Nephron progenitor cell (in vitro differentiated cells): ENCODE measurements at regions not wholly inside any gene's neighbourhood (a gene's known extent, or its start where the extent isn't known, plus 50 kb on each side); places are given as distances from the start of the nearest gene placed in this dataset.
A peak's percentile ranks its signal among the peaks of the same experiment; 100 is the strongest.

ENCODE experiments used
- DNase-seq: peaks from one replicate; pipeline ENCODE4 v3.0.0; 2021
- H3K27ac Mint-ChIP-seq: 2 replicates; pipeline ENCODE4 v1.8.0; 2021; ENCODE audit warnings: mild to moderate bottlenecking, moderate library complexity, mixed read lengths
- H3K27me3 Mint-ChIP-seq: 2 replicates; pipeline ENCODE4 v1.8.0; 2021; ENCODE audit warnings: mild to moderate bottlenecking, low read depth, mixed read lengths; ENCODE audit not compliant: poor library complexity
- H3K36me3 Mint-ChIP-seq: 2 replicates; pipeline ENCODE4 v1.8.0; 2021; ENCODE audit warnings: low read depth, mixed read lengths
- H3K4me1 Mint-ChIP-seq: 2 replicates; pipeline ENCODE4 v1.8.0; 2021; ENCODE audit warnings: mixed read lengths
- H3K4me3 Mint-ChIP-seq: 2 replicates; pipeline ENCODE4 v1.8.0; 2021; ENCODE audit warnings: mild to moderate bottlenecking, moderate library complexity, mixed read lengths
- H3K9me3 Mint-ChIP-seq: 2 replicates; pipeline ENCODE4 v1.8.0; 2021; ENCODE audit warnings: mild to moderate bottlenecking, moderate library complexity, mixed read lengths
- CTCF ChIP-seq: fragments of 200-600 bp; sonication (generic); IDR thresholded peaks from 2 replicates; pipeline ENCODE4 v1.5.0; 2021; ENCODE audit warnings: antibody characterized with exemption

GRCh38 chr6:167400482-167401138, 75.7 kb downstream of the TTLL2 start:
- TF ChIP-seq CTCF, result no peak
- H3K4me1 Mint-ChIP-seq, result peaks cover 45% of the 10 kb centered on the region
- H3K36me3 Mint-ChIP-seq, result no peaks in the 10 kb centered on the region
- no peak overlapping the region for H3K4me3 Mint-ChIP-seq
- H3K27me3 Mint-ChIP-seq, result peaks cover 29% of the 10 kb centered on the region
- DNase-seq, result no peak
- no peak overlapping the region for H3K27ac Mint-ChIP-seq
- H3K9me3 Mint-ChIP-seq, result no peaks in the 10 kb centered on the region

- no peak for DNase-seq
- Mint-ChIP-seq H3K4me3 (peak overlapping the region; percentile 29), H3K27me3 (peaks cover 24% of the 10 kb centered on the region), H3K9me3 (no peaks in the 10 kb centered on the region), H3K4me1 (peaks cover 45% of the 10 kb centered on the region), H3K36me3 (no peaks in the 10 kb centered on the region), H3K27ac (peak overlapping the region; percentile 56)
- TF ChIP-seq CTCF, result no peak
These were observed 76.8 kb downstream of the TTLL2 start for GRCh38 chr6:167401525-167402194.

DNA sequence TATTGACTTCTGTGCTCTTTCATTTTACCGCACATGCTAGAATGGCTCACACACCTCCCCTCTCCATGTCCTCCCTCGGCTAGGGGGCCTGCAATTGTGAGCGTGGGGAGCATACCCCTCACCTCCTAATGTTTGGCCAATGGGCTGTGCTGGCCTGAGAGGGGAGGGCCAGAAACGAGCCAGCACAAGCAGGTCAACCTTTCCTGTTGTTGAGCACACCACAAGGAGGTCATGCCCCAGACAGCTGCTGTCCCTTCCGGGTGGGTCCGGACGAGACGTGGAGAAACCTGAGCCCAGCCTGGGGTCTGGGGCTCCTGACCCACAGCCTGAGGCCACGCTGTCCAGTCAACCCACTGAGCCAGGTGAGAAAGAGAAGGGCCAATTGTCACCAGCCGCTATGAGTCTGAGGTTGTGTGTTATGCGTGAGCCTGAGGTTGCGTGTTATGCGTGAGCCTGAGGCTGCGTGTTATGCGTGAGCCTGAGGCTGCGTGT, 77.4 kb downstream of the TTLL2 start:
- DNase-seq, result peak; percentile 34
- Mint-ChIP-seq H3K36me3 (no peaks in the 10 kb centered on the region), H3K4me1 (peaks cover 45% of the 10 kb centered on the region), H3K4me3 (peak overlapping the region; percentile 56), H3K27ac (no peak overlapping the region), H3K9me3 (no peaks in the 10 kb centered on the region), H3K27me3 (peaks cover 24% of the 10 kb centered on the region)
- TF ChIP-seq CTCF, result no peak

- Mint-ChIP-seq H3K4me1 (peaks cover 48% of the 10 kb centered on the region), H3K36me3 (no peaks in the 10 kb centered on the region), H3K27me3 (peaks cover 24% of the 10 kb centered on the region), H3K4me3 (no peak overlapping the region), H3K27ac (no peak overlapping the region), H3K9me3 (no peaks in the 10 kb centered on the region)
- no peak for TF ChIP-seq CTCF
- no peak for DNase-seq
These were observed 78.5 kb downstream of the TTLL2 start for GRCh38 chr6:167403427-167403826.

- peaks cover 24% of the 10 kb centered on the region for H3K27me3 Mint-ChIP-seq
- no peak overlapping the region for H3K27ac Mint-ChIP-seq
- peaks cover 51% of the 10 kb centered on the region for H3K4me1 Mint-ChIP-seq
- no peak overlapping the region for H3K4me3 Mint-ChIP-seq
- H3K9me3 Mint-ChIP-seq, result no peaks in the 10 kb centered on the region
- no peak for TF ChIP-seq CTCF
- no peak for DNase-seq
- no peaks in the 10 kb centered on the region for H3K36me3 Mint-ChIP-seq
These were observed 79.6 kb downstream of the TTLL2 start for GRCh38 chr6:167404385-167405049.
